ENCODE measurements at regions not wholly inside any gene's neighbourhood (a gene's known extent, or its start where the extent isn't known, plus 50 kb on each side); places are given as distances from the start of the nearest gene placed in this dataset.

DNA sequence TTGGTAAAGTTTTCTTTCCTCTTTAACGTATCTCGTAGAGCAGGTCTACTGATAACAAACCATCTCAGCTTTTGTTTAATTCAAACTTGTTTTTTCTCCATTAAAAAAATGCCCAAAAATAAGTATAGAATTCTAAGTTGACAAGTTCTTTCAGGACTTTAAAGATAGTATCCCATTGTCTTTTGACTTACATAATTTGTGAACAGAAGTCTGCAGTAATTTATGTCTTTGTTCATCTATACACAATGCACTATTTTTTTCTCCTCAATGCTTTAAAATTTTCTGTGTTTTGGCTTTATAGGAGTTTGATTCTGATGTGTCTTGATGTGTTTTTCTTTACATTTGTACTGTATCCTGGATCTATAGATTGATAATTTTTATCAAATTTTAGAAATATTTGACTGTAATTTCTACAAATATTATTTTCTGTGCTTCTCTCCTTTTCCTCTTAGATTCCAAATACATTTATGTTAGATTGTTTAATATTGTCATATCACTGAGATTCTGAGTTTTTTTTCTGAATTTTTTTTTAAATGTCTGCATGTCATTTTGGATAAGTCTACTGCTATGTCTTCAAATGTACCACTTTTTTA is 143.3 kb downstream of the FTCDNL1 start:
- no peaks in the 10 kb centered on the region for H3K36me3 ChIP-seq (ENCODE audit: control insufficient read depth, insufficient read depth, low read length)
- no peaks in the 10 kb centered on the region for H3K9me3 ChIP-seq (ENCODE audit: control insufficient read depth, low read length)
- H3K27ac ChIP-seq (ENCODE audit: low read depth, low read length, severe bottlenecking) = no peak overlapping the region
- WGBS, 2 experiments (ENCODE audit: insufficient coverage in 2 of 2) = no CpG with 5 or more reads among the region's 2 CpGs
- H3K4me3 ChIP-seq (ENCODE audit: extremely low read depth, insufficient read depth, low read length, poor library complexity, severe bottlenecking) = no peak overlapping the region
- H3K4me1 ChIP-seq (ENCODE audit: control insufficient read depth, insufficient read depth, low read length, poor library complexity, severe bottlenecking) = no peaks in the 10 kb centered on the region

- Histone ChIP-seq H3K9me3 (ENCODE audit: control insufficient read depth, low read length) (no peaks in the 10 kb centered on the region), H3K27ac (ENCODE audit: low read depth, low read length, severe bottlenecking) (no peak overlapping the region), H3K4me3 (ENCODE audit: extremely low read depth, insufficient read depth, low read length, poor library complexity, severe bottlenecking) (no peak overlapping the region), H3K4me1 (ENCODE audit: control insufficient read depth, insufficient read depth, low read length, poor library complexity, severe bottlenecking) (no peaks in the 10 kb centered on the region), H3K36me3 (ENCODE audit: control insufficient read depth, insufficient read depth, low read length) (no peaks in the 10 kb centered on the region)
- WGBS, 2 experiments (ENCODE audit: insufficient coverage in 2 of 2) = 92 to 100% methylated on average over 1 of the region's 1 CpG
Measured at GRCh38 chr2:199705538-199705937, 145.5 kb downstream of the FTCDNL1 start.

- H3K36me3 ChIP-seq (ENCODE audit: control insufficient read depth, insufficient read depth, low read length) = no peaks in the 10 kb centered on the region
- H3K27ac ChIP-seq (ENCODE audit: low read depth, low read length, severe bottlenecking) = no peak overlapping the region
- H3K4me3 ChIP-seq (ENCODE audit: extremely low read depth, insufficient read depth, low read length, poor library complexity, severe bottlenecking) = no peak overlapping the region
- H3K9me3 ChIP-seq (ENCODE audit: control insufficient read depth, low read length) = no peaks in the 10 kb centered on the region
- 89% methylated on average over 1 of the region's 1 CpG; no CpG with 5 or more reads in 1 of the 2 experiments for WGBS, 2 experiments (ENCODE audit: insufficient coverage in 2 of 2)
- no peaks in the 10 kb centered on the region for H3K4me1 ChIP-seq (ENCODE audit: control insufficient read depth, insufficient read depth, low read length, poor library complexity, severe bottlenecking)
Measured at GRCh38 chr2:199704358-199705238, 146.4 kb downstream of the FTCDNL1 start.

DNA sequence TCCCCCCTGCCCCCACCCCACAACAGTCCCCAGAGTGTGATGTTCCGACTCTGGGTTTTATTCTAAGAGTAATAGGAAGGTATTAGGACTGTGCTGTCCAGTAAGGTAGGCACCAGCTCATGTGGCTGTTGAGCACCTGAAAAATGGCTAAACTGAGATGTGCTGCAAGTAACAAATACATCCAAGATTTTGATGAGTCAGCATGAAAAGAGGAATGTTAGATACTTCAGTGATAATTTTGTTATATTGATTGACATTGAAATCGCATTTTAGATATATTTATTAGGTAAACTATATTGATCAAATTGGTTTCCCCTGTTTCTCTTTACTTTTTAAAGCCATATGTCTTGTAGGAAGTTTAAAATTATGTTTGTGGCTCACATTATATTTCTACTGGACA is 147.8 kb downstream of the FTCDNL1 start:
- Histone ChIP-seq H3K4me1 (ENCODE audit: control insufficient read depth, insufficient read depth, low read length, poor library complexity, severe bottlenecking) (no peaks in the 10 kb centered on the region), H3K27ac (ENCODE audit: low read depth, low read length, severe bottlenecking) (no peak overlapping the region), H3K36me3 (ENCODE audit: control insufficient read depth, insufficient read depth, low read length) (no peaks in the 10 kb centered on the region), H3K4me3 (ENCODE audit: extremely low read depth, insufficient read depth, low read length, poor library complexity, severe bottlenecking) (no peak overlapping the region), H3K9me3 (ENCODE audit: control insufficient read depth, low read length) (no peaks in the 10 kb centered on the region)
- WGBS, 2 experiments (ENCODE audit: insufficient coverage in 2 of 2) = no CpG with 5 or more reads among the region's 2 CpGs

GRCh38 chr2:199697469-199697868 is 153.5 kb downstream of the FTCDNL1 start:
- no peaks in the 10 kb centered on the region for H3K36me3 ChIP-seq (ENCODE audit: control insufficient read depth, insufficient read depth, low read length)
- H3K4me3 ChIP-seq (ENCODE audit: extremely low read depth, insufficient read depth, low read length, poor library complexity, severe bottlenecking) = no peak overlapping the region
- H3K4me1 ChIP-seq (ENCODE audit: control insufficient read depth, insufficient read depth, low read length, poor library complexity, severe bottlenecking) = no peaks in the 10 kb centered on the region
- H3K9me3 ChIP-seq (ENCODE audit: control insufficient read depth, low read length) = no peaks in the 10 kb centered on the region
- no peak overlapping the region for H3K27ac ChIP-seq (ENCODE audit: low read depth, low read length, severe bottlenecking)

DNA sequence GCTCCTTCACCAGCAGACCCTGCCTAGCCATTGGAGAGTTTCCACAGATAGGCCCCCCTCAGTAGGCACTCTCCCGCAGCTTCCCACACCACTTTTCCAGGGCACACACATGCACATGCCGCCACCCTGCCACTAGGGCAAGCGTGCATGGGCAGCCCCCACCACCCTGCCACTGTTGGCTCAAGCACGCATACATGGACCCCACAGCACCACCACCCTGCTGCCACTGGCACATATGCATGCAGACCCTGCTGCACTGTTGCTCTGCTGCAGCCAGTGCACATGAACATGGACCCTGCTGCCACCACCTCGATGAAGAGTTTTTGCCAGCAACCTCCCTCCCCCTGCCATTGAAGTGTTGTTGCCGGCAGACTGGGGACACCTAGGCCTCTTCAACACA is 154.9 kb downstream of the FTCDNL1 start:
- WGBS, 2 experiments (ENCODE audit: insufficient coverage in 2 of 2) = 76 to 77% methylated on average over 6 of the region's 6 CpGs
- Histone ChIP-seq H3K4me3 (ENCODE audit: extremely low read depth, insufficient read depth, low read length, poor library complexity, severe bottlenecking) (no peak overlapping the region), H3K36me3 (ENCODE audit: control insufficient read depth, insufficient read depth, low read length) (no peaks in the 10 kb centered on the region), H3K4me1 (ENCODE audit: control insufficient read depth, insufficient read depth, low read length, poor library complexity, severe bottlenecking) (no peaks in the 10 kb centered on the region), H3K27ac (ENCODE audit: low read depth, low read length, severe bottlenecking) (no peak overlapping the region), H3K9me3 (ENCODE audit: control insufficient read depth, low read length) (no peaks in the 10 kb centered on the region)

- Histone ChIP-seq H3K27ac (ENCODE audit: low read depth, low read length, severe bottlenecking) (no peak overlapping the region), H3K4me1 (ENCODE audit: control insufficient read depth, insufficient read depth, low read length, poor library complexity, severe bottlenecking) (no peaks in the 10 kb centered on the region), H3K4me3 (ENCODE audit: extremely low read depth, insufficient read depth, low read length, poor library complexity, severe bottlenecking) (no peak overlapping the region), H3K9me3 (ENCODE audit: control insufficient read depth, low read length) (no peaks in the 10 kb centered on the region), H3K36me3 (ENCODE audit: control insufficient read depth, insufficient read depth, low read length) (no peaks in the 10 kb centered on the region)
- 83% methylated on average over 1 of the region's 1 CpG; no CpG with 5 or more reads in 1 of the 2 experiments for WGBS, 2 experiments (ENCODE audit: insufficient coverage in 2 of 2)
Measured at GRCh38 chr2:199693861-199694260, 157.1 kb downstream of the FTCDNL1 start.

DNA sequence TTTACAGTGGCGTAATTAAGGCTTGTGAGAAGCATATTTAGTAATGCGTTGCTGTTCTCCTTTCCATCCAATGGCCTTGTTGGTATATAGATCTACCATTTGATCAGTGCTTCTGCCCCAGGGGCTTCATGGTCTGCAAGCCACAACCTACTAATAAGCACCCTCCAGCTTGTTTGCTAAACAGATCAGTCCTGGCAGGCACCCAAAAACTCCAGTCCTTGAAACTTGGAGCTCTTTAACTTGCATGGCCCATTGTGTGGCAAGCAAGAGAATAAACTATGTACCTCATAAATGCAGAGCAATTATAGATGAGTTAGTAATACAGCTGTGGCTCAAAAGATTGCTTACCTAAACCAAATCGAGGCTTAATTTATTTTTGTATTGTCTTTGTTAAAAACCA is 158.5 kb downstream of the FTCDNL1 start:
- Histone ChIP-seq H3K4me1 (ENCODE audit: control insufficient read depth, insufficient read depth, low read length, poor library complexity, severe bottlenecking) (no peaks in the 10 kb centered on the region), H3K27ac (ENCODE audit: low read depth, low read length, severe bottlenecking) (no peak overlapping the region), H3K9me3 (ENCODE audit: control insufficient read depth, low read length) (no peaks in the 10 kb centered on the region), H3K36me3 (ENCODE audit: control insufficient read depth, insufficient read depth, low read length) (no peaks in the 10 kb centered on the region), H3K4me3 (ENCODE audit: extremely low read depth, insufficient read depth, low read length, poor library complexity, severe bottlenecking) (no peak overlapping the region)
- 88 to 100% methylated on average over 1 to 2 of the region's 3 CpGs for WGBS, 2 experiments (ENCODE audit: insufficient coverage in 2 of 2)

GRCh38 chr2:199690225-199690624 is 160.8 kb downstream of the FTCDNL1 start:
- H3K9me3 ChIP-seq (ENCODE audit: control insufficient read depth, low read length) = no peaks in the 10 kb centered on the region
- H3K36me3 ChIP-seq (ENCODE audit: control insufficient read depth, insufficient read depth, low read length) = no peaks in the 10 kb centered on the region
- H3K4me3 ChIP-seq (ENCODE audit: extremely low read depth, insufficient read depth, low read length, poor library complexity, severe bottlenecking) = no peak overlapping the region
- H3K4me1 ChIP-seq (ENCODE audit: control insufficient read depth, insufficient read depth, low read length, poor library complexity, severe bottlenecking) = no peaks in the 10 kb centered on the region
- no peak overlapping the region for H3K27ac ChIP-seq (ENCODE audit: low read depth, low read length, severe bottlenecking)
- WGBS, 2 experiments (ENCODE audit: insufficient coverage in 2 of 2) = 71 to 84% methylated on average over 3 of the region's 3 CpGs

DNA sequence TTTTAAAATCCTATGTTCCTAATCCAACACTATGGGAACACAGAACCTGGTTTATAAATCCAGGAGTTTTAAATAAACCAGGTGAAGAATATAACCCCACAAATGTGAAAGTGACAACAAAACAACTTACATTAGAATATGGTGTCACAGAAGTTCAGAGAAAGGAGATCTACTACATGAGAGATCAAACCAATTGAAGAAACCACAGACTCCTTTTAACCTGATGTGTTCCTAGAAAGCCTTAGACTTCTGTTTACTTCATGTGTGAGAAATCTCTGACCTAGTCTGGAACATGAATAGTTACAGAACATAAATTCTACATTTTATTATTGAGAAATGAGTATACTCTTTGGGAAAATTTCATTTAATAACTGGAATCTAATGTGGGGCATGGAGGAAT is 165.3 kb downstream of the FTCDNL1 start:
- Histone ChIP-seq H3K27ac (ENCODE audit: low read depth, low read length, severe bottlenecking) (no peak overlapping the region), H3K4me3 (ENCODE audit: extremely low read depth, insufficient read depth, low read length, poor library complexity, severe bottlenecking) (no peak overlapping the region), H3K4me1 (ENCODE audit: control insufficient read depth, insufficient read depth, low read length, poor library complexity, severe bottlenecking) (no peaks in the 10 kb centered on the region), H3K9me3 (ENCODE audit: control insufficient read depth, low read length) (no peaks in the 10 kb centered on the region), H3K36me3 (ENCODE audit: control insufficient read depth, insufficient read depth, low read length) (no peaks in the 10 kb centered on the region)

DNA sequence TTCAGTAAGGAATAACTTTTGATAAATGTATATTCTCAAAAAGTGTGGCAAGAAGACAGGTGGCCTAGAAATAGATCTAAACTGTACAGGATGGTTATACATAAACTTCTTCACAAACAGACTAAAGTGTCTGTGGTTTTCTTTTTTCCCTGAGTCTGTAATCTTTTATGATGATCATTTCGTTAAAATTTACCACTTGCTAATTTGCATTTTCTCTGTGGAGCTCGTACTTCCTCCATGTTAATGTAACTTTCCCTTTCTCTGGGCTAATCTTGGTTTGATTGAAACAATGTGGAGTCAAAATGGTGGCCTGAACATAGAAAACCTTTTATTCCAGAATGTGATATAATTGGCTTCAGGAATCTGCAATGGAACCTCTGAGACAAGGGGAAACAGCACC is 166.2 kb downstream of the FTCDNL1 start:
- Histone ChIP-seq H3K36me3 (ENCODE audit: control insufficient read depth, insufficient read depth, low read length) (no peaks in the 10 kb centered on the region), H3K4me1 (ENCODE audit: control insufficient read depth, insufficient read depth, low read length, poor library complexity, severe bottlenecking) (no peaks in the 10 kb centered on the region), H3K9me3 (ENCODE audit: control insufficient read depth, low read length) (no peaks in the 10 kb centered on the region), H3K27ac (ENCODE audit: low read depth, low read length, severe bottlenecking) (no peak overlapping the region), H3K4me3 (ENCODE audit: extremely low read depth, insufficient read depth, low read length, poor library complexity, severe bottlenecking) (no peak overlapping the region)
- WGBS, 2 experiments (ENCODE audit: insufficient coverage in 2 of 2) = 100% methylated on average over 1 of the region's 2 CpGs; no CpG with 5 or more reads in 1 of the 2 experiments

Measured in mesodermal cell (in vitro differentiated cells).